NCI-H82 treated with DMSO at 0.1 percent for 48 hours (cell line): ENCODE measurements at regions not wholly inside any gene's neighbourhood (a gene's known extent, or its start where the extent isn't known, plus 50 kb on each side); places are given as distances from the start of the nearest gene placed in this dataset.
"Not testable (repeated sequence)": the region's sequence is repeated elsewhere in the genome, so short reads cannot be mapped to it uniquely, and the experiment has no call there.

ENCODE experiments used
- DNase-seq: peaks from one replicate; lab custom pipeline; 2025; ENCODE audit not compliant: unreplicated experiment; lab: John Stamatoyannopoulos, UW

GRCh38 chr17:53765609-53766008 lies 57.1 kb upstream of the KIF2B start:
- no peak for DNase-seq

GRCh38 chr17:53765129-53765528 lies 57.6 kb upstream of the KIF2B start:
- no peak for DNase-seq

- no peak for DNase-seq
Measured at GRCh38 chr17:53757559-53757958, 65.2 kb upstream of the KIF2B start.

- DNase-seq: not testable (repeated sequence)
Measured at GRCh38 chr17:53757116-53757515, 65.6 kb upstream of the KIF2B start.

GRCh38 chr17:53749178-53749577 lies 73.5 kb upstream of the KIF2B start:
- DNase-seq: no peak

GRCh38 chr17:53748159-53748820 lies 74.4 kb upstream of the KIF2B start:
- not testable (repeated sequence) for DNase-seq

GRCh38 chr17:53740312-53740711 lies 82.4 kb upstream of the KIF2B start:
- DNase-seq: no peak

- DNase-seq: no peak
Measured at GRCh38 chr17:53736516-53737240, 86.0 kb upstream of the KIF2B start.

GRCh38 chr17:53724726-53725125 lies 98.0 kb upstream of the KIF2B start:
- DNase-seq: no peak

- DNase-seq: no peak
Measured at GRCh38 chr17:53722407-53722806, 100.3 kb upstream of the KIF2B start.

- no peak for DNase-seq
Measured at GRCh38 chr17:53721101-53721500, 101.6 kb upstream of the KIF2B start.

GRCh38 chr17:53719229-53719628 lies 103.5 kb upstream of the KIF2B start:
- no peak for DNase-seq

GRCh38 chr17:53707566-53707965 lies 115.2 kb upstream of the KIF2B start:
- no peak for DNase-seq

GRCh38 chr17:53696286-53696685 lies 126.4 kb upstream of the KIF2B start:
- no peak for DNase-seq

- DNase-seq: no peak
Measured at GRCh38 chr17:53687324-53687723, 135.4 kb upstream of the KIF2B start.

- no peak for DNase-seq
Measured at GRCh38 chr17:53680745-53681144, 142.0 kb upstream of the KIF2B start.

- no peak for DNase-seq
Measured at GRCh38 chr17:53668854-53669253, 153.9 kb upstream of the KIF2B start.

- no peak for DNase-seq
Measured at GRCh38 chr17:53662608-53663007, 160.1 kb upstream of the KIF2B start.

- DNase-seq: no peak
Measured at GRCh38 chr17:53659181-53659580, 163.5 kb upstream of the KIF2B start.

- DNase-seq: no peak
Measured at GRCh38 chr17:53655591-53655990, 167.1 kb upstream of the KIF2B start.

GRCh38 chr17:53649201-53649600 lies 173.5 kb upstream of the KIF2B start:
- DNase-seq: no peak

- no peak for DNase-seq
Measured at GRCh38 chr17:53646835-53647234, 175.9 kb upstream of the KIF2B start.

GRCh38 chr17:53640808-53641207 lies 181.9 kb upstream of the KIF2B start:
- DNase-seq: no peak
